Activated T-cell treated with anti-CD3 and anti-CD28 coated beads for 48 hours (primary cell): ENCODE measurements at regions not wholly inside any gene's neighbourhood (a gene's known extent, or its start where the extent isn't known, plus 50 kb on each side); places are given as distances from the start of the nearest gene placed in this dataset.

ENCODE experiments used
- DNase-seq: peaks from one replicate; pipeline ENCODE4 v3.0.0-alpha.2; 2020; ENCODE audit warnings: low read depth

DNA sequence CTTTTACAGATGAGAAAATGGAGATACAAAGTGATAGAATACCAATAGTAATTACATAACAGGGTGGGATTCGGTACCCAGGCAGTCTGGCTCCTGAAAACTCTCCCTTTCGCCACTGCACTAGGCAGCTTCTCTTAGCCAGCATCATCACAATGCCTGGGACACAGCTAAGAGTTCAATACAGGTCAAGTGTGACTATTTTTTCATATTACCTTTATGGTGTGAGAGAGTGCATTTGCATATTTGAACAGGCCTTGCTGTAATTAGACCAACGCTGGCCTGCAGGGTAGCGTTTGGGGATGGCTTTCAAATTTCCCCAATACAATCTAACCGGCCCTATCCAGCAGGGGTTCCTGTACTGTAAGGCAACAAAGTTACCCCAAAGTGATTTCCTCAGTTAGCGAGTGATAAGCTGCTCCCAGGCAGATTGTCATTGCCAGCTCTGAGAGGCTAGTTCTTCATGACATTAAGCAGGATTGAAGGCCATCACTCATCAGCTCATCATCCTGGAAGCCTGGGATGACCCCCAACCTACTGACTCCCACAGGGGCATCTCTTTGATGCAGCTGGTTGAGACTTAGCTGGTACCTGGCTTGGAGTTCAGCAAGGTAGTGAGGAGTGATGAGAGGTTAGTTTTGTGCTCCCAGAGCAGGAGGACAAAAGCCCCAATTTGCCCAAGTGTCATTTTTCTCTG, 836.8 kb upstream of the LCORL start:
- DNase-seq: no peak

DNA sequence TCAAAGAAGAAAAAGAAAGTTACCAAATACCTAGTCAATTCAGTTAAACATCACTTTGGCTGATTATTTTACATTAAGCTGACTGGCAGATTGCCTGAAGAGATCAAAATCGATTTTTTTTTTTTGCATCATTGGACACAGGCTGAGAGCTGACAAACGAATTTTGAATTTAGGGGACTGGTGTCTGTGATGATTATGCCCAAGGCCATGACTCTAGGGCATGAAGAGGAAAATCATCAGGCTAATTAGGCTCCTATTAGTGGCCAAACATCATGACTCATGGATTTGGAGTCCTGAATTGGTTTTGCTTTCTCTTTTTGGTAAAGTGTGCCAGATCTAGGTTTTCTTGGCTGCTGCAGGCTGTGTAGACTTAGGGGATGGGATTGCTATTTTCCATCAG, 829.3 kb upstream of the LCORL start:
- DNase-seq: no peak

DNA sequence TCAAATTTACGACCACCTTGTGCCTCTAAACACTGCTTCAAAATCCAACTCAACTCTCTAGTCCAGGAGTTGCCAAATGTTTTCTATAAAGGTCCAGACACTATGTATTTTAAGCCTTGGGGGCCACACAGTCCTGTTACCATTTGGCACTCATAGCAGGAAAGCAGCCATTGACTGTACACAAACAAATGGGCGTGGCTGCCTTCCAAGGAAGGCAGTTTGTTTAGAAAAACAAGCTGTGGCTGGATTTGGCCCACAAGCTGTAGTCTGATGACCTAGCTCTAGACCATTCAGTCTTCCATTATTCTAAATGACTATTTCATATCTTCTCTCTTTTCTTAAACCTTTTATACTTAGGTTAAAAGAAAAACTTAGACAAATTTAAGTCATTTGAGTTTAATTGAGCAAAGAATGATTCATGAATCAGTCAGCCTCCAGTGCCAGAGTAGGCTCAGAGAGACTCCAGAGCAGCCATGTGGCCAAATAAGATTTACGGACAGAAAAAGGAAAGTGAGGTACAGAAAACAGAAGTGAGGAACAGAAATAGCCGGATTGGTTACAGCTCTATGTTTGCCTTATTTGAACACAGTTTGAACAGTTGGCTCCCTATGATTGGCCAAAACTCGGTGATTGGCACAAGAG, 825.8 kb upstream of the LCORL start:
- DNase-seq: no peak

DNA sequence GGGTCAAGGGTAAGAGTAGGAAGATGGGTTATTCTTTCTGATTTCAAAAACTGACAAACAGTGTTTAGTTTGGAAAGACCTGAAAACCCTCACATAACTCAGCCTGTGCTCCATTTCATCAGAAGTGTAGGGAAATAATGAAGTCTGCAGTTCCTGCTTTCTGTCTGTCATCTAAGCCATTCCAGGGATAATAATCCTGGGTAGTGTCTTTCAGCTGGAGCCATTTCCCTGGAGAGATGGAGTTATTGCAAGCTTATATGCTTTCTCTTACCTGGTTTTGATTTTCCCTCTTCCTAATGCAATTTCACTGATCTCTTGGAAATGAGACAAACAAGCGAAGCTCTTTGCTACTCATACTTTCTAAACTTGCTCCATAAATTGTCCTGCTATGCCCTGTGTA, 824.8 kb upstream of the LCORL start:
- no peak for DNase-seq

DNA sequence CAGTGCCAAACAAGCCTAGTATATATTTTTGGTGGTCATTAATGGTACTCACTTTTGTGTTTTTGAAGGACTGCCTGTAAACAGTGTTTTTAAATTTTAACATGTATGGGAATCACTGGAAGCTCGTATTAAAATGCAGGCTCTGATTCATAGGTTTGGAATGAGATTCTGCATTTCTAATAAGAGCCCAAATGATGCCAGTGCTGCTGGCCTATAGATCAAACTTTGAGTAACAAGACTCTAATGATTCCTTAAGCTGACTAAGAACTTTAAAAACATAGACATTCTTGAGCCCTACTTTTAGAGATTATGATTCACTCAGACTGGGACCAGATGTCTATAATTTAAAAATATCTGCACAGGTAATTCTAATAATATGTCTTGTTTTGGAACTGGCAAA, 823.2 kb upstream of the LCORL start:
- DNase-seq: no peak

DNA sequence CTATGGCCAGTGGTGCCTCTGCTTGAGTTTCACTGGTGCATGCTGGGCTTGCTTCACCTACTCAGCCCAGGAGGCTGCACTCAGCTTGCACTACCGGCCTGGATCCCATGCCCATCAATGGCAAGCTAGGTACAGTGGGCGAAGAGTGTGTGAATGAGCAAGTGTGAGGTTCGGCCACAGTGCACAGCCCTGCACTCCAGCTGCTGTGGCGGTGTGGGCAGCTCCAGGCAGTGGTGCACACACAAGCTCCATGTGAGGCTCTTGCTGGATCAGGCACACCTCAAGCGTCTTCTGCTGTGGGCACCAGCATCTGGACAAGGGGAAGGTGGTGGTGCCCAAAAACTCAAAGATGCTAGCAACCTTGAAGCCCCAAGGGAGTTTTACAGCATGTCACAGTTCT, 820.9 kb upstream of the LCORL start:
- DNase-seq: no peak

DNA sequence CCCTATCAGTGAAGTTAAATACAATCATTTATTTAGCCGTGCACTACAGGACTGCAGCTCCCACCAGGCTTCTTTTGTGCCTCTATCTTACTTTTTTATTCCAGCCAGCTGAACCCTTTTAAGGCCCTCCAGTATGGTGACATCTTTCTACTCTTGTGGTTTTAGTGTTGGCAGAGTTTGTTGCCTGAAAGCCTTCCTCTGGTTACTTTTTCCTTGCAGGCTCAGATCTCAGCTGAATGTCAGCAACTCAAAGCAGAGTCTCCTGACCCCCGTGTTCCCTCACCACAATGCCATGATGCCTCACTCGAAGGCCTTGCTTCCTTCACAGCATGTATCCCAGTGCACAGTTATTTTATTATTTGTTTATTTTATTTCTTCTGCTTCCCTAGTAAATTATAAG, 818.9 kb upstream of the LCORL start:
- no peak for DNase-seq

DNA sequence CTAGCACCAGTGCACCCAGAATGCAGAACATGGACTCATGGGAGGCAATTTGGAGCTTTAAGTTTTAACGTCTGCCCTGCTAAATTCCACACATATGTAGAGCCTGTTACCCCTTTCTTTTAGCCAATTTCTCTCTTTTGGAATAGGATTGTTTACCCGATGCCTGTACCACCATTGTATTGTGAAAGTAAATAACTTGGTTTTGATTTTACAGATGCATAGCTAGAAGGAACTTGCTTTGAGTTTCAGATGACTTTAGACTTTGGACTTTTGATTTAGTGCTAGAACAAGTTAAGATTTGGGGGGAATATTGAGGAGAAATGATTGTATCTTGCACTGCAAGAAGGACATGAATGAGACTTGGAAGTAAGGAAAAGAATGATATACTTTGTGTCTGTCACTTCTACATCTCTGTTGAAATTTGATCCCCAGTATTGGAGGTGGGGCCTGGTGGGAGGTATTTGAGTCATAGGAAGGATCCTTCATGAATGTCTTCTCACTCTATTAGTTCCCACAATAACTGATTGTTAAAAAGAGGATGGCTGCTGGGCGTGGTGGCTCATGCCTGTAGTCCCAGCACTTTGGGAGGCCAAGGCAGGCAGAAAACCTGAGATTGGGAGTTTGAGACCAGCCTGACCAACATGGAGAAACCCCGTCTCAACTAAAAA, 794.8 kb upstream of the LCORL start:
- DNase-seq: no peak

DNA sequence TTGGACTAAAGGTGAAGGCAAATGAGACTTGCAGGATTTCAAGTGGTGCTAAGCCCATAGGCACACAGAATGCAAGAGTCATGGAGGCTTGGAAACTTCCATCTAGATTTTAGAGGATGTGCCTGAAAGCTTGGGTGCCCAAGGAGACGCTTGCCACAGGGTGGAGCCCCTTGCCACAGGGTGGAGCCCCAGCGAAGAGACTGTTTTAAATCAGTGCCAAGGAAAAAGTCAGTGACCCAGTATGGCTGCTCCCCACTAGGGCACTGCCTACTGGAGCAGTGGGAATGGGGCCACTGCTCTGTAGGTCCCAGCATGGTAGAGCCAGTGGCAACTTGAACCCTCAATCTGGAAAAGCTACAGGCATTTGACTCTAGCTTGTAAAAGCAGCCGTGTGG, 794.2 kb upstream of the LCORL start:
- no peak for DNase-seq

DNA sequence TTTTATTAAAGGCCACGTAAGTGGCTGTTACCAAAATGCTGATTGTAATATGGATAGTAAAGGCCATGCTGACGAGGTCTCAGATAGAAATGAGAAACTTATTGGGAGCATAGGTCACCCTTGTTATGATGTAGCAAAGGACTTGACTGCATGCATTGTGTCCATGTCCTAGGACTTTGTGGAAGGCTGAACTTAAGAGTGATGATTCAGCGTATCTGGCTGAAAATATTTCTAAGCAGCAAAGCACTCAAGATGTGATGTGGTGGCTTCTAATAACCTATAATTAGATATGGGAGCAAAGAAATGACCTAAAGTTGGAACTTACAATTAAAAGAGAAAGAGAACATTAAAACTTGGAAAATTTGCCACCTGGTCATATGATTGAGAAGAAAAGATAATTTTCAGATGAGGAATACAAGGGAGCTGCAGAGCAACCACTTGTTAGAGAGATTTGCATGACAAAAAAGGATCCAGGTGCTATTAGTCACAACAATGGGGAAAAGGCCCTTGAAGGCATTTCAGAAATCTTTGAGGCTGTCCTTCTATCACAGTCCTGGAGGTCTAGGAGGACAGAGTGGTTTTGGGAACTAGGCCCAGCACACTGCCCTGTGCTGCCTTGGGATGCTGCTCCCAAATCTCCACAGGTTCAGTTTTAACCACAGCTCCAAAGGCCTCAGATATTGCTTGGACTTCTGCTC, 793.7 kb upstream of the LCORL start:
- no peak for DNase-seq

DNA sequence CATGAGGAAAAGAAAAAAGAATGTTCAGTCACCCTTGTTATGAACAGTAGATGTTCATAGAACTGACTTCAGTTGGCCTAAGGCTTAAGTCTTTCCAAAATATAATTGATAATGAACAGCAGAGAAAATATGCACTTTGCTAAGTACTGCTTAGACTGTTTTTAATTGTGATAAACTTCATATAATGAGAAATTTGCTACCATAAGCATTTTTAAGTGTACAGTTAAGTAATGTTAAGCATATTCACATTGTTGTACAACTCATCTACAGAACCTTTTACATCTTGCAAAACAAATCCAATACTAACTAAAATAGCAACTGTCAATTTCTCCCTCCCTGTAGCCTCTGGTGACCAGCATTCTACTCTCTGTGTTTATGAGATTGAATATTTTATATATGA, 792.2 kb upstream of the LCORL start:
- DNase-seq: no peak

DNA sequence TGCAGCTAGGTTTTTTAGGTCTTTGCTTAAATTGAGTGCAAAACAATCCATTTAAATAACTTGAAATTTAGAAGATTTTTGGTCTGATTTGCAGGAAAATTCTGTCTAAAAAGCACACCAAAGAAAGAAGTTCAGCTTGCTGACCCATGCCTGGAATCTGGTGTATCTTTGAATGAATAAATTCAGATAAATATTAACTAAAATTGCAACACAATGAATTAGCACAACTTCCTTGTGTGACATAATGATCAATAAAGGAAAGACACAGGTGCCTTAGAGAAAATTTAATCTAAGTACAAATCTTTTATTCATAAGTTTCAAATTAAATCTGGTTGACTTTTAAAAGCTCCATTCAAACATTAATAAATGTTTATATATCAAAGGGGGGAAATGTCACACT, 791.5 kb upstream of the LCORL start:
- no peak for DNase-seq

DNA sequence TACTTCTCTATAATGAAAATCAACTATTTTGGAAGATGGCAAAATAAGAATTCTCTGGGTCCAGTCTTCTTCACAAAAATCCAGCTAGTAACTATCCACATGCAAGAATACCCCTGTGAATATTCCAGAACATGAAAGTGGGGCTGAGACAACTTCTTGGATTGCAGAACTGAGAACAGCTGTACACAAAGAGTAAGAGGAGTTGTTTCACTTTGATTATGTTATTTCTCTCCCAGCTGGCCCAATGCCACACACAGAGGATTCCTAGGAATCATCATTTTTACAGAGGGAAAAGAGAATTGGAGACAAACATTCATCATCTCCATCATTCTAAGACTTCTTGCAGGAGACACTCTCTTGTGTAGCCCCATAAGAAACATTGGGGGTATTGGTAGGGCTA, 782.2 kb upstream of the LCORL start:
- DNase-seq: no peak

DNA sequence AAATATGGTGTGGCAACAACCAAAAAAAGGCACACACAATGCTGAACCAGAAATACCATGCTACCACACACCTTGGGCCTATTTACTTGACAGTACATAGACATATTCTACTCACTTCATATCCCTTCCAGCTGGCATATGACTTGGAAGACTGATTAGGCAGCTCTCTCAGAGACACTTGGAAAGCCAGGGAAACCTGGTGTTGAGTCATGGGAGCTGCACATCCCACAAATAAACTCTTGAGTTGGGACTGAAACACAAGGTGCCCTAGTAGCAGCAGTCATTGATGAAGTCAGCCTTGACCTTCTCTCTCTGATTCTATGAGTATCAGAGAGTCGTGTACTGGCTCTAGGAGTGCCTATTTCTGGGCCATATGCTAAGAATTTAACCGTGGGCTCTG, 776.6 kb upstream of the LCORL start:
- no peak for DNase-seq

DNA sequence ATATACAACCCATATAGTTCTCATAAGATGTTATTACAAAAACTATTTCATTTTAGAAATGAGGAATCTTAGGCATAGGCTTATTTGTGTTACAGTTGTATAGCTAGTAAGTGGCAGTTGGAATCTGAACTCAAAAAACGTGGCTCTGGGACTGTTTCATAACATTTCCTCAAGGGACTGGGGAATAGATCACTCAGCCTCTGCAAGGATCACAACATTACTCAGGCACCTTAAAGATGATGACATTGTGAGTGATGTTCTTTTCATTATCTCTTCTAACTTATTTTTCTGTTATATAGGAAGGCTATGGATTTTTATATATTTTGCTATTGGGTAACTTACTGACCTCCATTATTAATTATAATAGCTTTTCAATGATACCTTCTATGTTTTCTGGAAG, 774.2 kb upstream of the LCORL start:
- no peak for DNase-seq

DNA sequence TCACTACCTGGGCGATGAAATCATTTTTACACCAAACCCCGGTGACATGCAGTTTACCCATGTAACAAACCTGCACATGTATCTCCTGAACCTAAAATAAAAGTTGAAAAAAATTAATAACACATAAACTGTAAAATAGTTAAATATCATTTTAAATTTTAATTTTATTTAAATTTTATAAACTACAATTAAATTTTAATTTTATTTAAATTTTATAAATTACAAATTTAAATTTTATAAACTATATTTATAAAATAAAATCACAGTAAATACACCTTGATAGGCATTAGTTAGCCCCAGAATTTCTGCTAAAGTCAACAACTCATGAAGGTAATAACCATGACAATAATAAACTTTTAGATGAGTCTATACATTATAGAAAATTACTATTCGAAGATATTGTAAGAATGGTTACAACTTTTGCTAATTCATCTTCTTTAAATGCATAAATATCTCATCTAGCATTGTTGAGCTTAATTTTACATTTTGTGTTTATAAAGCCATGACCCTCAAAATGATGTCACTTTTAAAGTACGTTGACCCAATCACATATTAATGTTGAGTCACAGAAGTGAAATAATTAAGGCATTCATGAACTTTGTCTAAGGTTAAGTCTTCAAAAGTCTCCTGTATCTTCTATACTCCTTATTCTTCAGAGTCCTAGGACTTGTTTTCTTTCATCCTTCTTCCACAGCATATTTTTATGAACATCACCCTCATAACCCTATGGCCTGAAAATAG, 755.8 kb upstream of the LCORL start:
- DNase-seq: no peak

DNA sequence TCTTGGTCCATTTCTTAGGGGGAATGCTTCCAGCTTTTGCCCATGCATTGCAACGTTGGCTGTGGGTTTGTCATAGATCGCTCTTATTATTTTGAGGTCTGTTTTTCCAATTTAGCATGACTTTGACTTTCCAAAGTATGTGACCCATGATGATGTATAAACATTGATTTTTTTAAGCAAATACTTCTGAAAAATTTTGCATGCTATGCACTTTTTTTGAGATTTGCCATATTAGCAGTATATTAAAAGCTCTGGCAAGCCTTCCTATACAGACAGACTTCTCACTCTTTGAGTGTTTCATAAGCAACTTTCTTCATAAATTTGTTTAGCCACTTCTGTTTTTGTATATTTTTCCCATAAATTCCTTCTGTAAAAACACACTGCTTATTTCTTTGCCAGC, 746.4 kb upstream of the LCORL start:
- no peak for DNase-seq

DNA sequence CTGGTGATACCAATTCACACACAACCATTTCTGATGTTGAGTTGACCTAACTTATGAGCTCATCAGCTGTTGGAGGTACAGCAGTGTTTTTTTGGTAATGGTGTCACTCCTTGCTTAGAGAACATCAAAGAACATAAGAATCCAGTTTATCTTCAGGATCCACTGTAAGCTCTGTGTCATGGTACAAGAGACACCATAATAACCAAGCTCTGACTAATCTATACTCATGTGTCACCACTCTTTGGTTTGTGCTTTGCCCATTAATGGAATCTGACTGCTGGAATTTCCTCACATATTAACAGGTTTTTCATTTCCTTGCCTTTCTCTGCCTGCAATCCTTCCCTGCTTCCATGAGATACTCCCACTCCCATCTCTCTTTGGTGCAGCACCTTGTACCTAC, 735.1 kb upstream of the LCORL start:
- DNase-seq: no peak

DNA sequence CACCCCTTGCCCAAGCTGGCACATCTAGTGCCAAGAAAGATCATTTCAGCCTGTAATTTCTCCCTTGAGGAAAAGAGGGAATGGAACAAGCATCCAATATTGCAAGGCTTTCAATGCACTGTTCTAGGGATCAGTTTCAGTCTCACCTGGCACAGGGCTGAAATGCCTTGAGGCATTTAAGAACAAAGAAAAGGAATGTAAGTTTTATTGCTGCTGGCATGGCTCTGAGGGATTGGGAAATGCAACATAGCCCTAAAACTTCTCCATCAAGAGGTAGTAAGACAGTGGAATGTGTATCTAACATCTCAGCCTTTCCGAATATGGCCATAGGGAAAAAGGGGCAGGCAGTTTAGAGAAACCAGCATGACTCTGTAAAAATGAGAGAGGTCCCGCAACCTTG, 732.6 kb upstream of the LCORL start:
- DNase-seq: no peak

DNA sequence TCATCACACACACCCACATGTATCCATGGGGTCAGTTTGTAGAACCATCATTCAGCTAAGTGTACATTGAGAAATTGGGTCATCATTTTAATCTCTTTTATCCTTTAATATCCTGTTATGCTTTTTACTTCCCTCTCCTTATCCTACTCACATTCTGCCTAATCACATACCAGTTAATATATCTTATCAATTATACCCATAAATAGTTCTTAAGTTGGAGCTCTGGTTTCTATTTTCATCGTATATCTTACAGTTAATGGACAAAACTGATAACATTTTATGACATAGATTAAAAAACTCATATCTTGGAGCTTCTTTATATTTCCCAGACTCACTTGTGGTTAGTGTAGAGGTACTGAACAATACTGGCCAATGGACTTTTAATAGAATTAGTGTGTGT, 729.5 kb upstream of the LCORL start:
- no peak for DNase-seq

DNA sequence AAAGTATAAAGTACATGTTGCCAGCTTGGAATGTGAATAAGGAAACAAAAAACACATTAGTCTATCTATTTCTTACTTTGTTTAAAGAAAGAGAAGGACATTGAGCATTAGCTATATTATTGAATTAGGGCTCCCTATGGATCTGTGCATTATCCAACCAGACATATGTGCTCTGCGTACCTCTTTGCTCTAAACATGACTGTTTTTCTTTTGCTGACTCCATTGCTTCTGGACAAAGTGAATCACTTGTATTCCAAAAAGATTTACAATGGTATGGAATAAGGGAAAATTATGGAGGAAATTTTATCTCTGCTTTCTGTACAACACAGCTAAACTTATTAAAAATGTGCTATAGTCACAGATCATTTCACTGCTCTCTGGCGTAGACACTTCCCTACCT, 727.8 kb upstream of the LCORL start:
- no peak for DNase-seq

DNA sequence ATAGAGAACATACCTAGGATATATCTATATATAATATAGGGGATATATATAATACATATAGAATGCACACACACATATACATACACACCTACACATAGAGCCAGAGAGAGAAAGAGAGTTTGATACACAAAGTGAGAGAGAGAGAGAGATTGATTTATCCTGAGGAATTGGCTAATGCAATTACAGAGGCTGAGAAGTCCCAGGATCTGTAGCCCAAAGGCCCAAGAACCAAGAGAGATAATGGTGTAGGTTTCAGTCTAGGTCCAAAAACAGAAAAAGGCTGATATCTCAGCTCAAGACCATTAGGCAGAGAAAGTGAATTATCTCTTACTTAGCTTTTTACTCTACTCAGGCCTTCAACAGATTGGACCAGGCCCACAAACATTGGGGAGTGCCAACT, 715.0 kb upstream of the LCORL start:
- no peak for DNase-seq
